Endodermal cell (in vitro differentiated cells): ENCODE measurements at regions not wholly inside any gene's neighbourhood (a gene's known extent, or its start where the extent isn't known, plus 50 kb on each side); places are given as distances from the start of the nearest gene placed in this dataset.

ENCODE experiments used
- DNase-seq: peaks from one replicate; pipeline ENCODE4 v3.0.0-alpha.2; 2017
- H3K27ac ChIP-seq: 2 replicates; pipeline ENCODE4 v1.5.1; 2013; ENCODE audit warnings: mild to moderate bottlenecking, low read depth, low read length, moderate library complexity
- H3K27me3 ChIP-seq: 2 replicates; pipeline ENCODE4 v1.6.1; 2013; ENCODE audit warnings: mild to moderate bottlenecking, low read length, moderate library complexity; ENCODE audit not compliant: insufficient read depth, control insufficient read depth, poor library complexity, severe bottlenecking
- H3K36me3 ChIP-seq: 2 replicates; pipeline ENCODE4 v1.7.0; 2013; ENCODE audit warnings: mild to moderate bottlenecking, low read length, moderate library complexity; ENCODE audit not compliant: control insufficient read depth, insufficient read depth
- H3K4me1 ChIP-seq: one replicate; pipeline ENCODE4 v1.7.0; 2013; ENCODE audit warnings: low read length; ENCODE audit not compliant: control insufficient read depth, insufficient read depth
- H3K4me3 ChIP-seq: 2 replicates; pipeline ENCODE4 v1.5.1; 2013; ENCODE audit warnings: mild to moderate bottlenecking, low read length, moderate library complexity
- H3K9ac ChIP-seq: 2 replicates; pipeline ENCODE4 v1.6.1; 2013; ENCODE audit warnings: mild to moderate bottlenecking, low read length, moderate library complexity; ENCODE audit not compliant: poor library complexity, severe bottlenecking; ENCODE audit errors: extremely low read depth
- H3K9me3 ChIP-seq: 2 replicates; pipeline ENCODE4 v1.6.1; 2013; ENCODE audit warnings: mild to moderate bottlenecking, low read length, moderate library complexity; ENCODE audit not compliant: control insufficient read depth
- H3K27ac Mint-ChIP-seq: 2 replicates; pipeline ENCODE4 v1.8.0; 2020; ENCODE audit warnings: mixed read lengths
- H3K27me3 Mint-ChIP-seq: 2 replicates; pipeline ENCODE4 v1.8.0; 2021; ENCODE audit warnings: mild to moderate bottlenecking, mixed read lengths; ENCODE audit not compliant: insufficient read depth
- H3K36me3 Mint-ChIP-seq: 2 replicates; pipeline ENCODE4 v1.8.0; 2020; ENCODE audit warnings: low read depth, mixed read lengths
- H3K4me1 Mint-ChIP-seq: 2 replicates; pipeline ENCODE4 v1.8.0; 2020; ENCODE audit warnings: mixed read lengths
- H3K4me3 Mint-ChIP-seq: 2 replicates; pipeline ENCODE4 v1.8.0; 2020; ENCODE audit warnings: mild to moderate bottlenecking, moderate library complexity, mixed read lengths
- H3K9me3 Mint-ChIP-seq: 2 replicates; pipeline ENCODE4 v1.8.0; 2020; ENCODE audit warnings: mild to moderate bottlenecking, mixed read lengths
- WGBS, 2 experiments: methylation state at CpG; one replicate each; pipeline versions ENCODE4 v1.1.5 to v1.1.7; 2013; ENCODE audit warnings: missing lambda C conversion rate in 2 of 2, mixed read lengths in 1 of 2; ENCODE audit not compliant: insufficient coverage in 1 of 2, insufficient read length in 1 of 2; 5-methylcytosine and 5-hydroxymethylcytosine counted together
- TF ChIP-seq, protein P1 (sequence below): fragments of 200-600 bp; sonication (generic); conservative IDR thresholded peaks from 2 replicates; pipeline ENCODE4 v1.5.0; 2021; ENCODE audit warnings: antibody characterized with exemption, mild to moderate bottlenecking

DNA sequence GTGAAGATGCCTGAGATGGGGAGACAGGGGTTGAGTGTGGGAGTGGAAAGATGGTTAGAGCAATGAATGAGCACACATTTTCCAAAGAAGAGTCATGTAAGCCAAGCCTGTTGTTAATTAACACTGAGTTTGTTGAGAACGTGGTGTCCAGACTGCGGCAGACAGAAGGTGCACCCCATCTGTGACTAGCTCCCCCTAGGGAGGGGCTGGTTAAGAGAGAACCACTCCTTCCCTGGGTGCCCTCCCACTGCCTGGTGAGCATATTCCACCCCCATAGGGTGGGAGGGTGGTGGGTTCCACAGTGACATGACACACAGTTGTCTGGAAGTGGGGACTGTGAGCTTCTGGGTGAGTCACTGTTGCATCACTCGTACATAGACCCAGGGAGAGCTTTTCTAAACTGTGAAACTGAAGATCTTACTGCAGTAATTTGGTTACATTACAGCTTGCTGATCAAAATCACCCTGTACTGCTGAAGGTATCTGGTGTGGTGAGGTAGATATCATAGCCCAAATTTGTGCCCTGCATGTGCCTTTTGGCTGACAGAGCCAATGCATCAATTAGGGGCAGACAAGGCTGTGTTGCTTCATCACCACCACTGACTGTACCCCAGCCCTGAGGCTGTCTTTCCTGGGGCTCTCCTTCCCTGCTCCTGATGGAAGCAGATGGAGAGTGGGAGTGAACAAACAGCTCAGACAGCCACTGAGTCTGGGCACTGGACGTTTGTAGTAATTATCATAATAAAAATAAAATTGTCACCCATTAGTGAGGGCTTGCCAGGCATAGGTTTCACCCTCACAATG is 150.9 kb downstream of the EMP1 start:
- no peak overlapping the region for H3K9ac ChIP-seq
- H3K27ac Mint-ChIP-seq = no peak overlapping the region
- peaks cover 25% of the 10 kb centered on the region for H3K27me3 Mint-ChIP-seq
- H3K27ac ChIP-seq = no peak overlapping the region
- peaks cover 15% of the 10 kb centered on the region for H3K27me3 ChIP-seq
- no peak overlapping the region for H3K4me3 Mint-ChIP-seq
- WGBS, 2 experiments = 84% methylated on average over 3 of the region's 4 CpGs; no CpG with 5 or more reads in 1 of the 2 experiments
- H3K36me3 Mint-ChIP-seq = no peaks in the 10 kb centered on the region
- peaks cover 21% of the 10 kb centered on the region for H3K4me1 Mint-ChIP-seq
- H3K4me1 ChIP-seq = peaks cover 12% of the 10 kb centered on the region
- H3K9me3 Mint-ChIP-seq = no peaks in the 10 kb centered on the region
- H3K36me3 ChIP-seq = no peaks in the 10 kb centered on the region
- TF ChIP-seq, protein P1, sequence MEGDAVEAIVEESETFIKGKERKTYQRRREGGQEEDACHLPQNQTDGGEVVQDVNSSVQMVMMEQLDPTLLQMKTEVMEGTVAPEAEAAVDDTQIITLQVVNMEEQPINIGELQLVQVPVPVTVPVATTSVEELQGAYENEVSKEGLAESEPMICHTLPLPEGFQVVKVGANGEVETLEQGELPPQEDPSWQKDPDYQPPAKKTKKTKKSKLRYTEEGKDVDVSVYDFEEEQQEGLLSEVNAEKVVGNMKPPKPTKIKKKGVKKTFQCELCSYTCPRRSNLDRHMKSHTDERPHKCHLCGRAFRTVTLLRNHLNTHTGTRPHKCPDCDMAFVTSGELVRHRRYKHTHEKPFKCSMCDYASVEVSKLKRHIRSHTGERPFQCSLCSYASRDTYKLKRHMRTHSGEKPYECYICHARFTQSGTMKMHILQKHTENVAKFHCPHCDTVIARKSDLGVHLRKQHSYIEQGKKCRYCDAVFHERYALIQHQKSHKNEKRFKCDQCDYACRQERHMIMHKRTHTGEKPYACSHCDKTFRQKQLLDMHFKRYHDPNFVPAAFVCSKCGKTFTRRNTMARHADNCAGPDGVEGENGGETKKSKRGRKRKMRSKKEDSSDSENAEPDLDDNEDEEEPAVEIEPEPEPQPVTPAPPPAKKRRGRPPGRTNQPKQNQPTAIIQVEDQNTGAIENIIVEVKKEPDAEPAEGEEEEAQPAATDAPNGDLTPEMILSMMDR = peak; percentile 22
- no peaks in the 10 kb centered on the region for H3K9me3 ChIP-seq
- H3K4me3 ChIP-seq = no peak overlapping the region
- DNase-seq = no peak

DNA sequence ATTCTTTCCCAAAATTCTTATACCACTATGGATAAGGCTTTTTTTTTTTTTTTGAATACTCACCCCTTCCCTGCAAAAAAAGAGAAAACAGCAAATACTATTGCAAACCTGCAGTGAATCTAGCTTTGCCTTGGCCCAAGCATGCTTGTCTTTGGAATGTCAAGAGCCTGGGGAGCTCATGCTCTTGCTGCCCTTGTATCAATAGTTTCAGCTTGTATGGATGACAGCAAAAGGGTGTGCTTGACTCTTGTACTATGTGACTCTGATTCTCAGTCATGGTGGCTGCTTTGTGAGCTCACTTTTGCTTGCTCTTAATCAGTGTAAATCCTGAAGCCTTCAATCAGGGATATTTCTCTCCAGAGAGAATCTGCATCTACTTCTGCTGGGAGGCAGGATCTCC is 149.2 kb downstream of the EMP1 start:
- H3K27ac Mint-ChIP-seq = no peak overlapping the region
- no peaks in the 10 kb centered on the region for H3K9me3 Mint-ChIP-seq
- TF ChIP-seq, protein P1 = no peak
- H3K27me3 Mint-ChIP-seq = peaks cover 24% of the 10 kb centered on the region
- H3K4me1 Mint-ChIP-seq = peaks cover 16% of the 10 kb centered on the region
- peaks cover 15% of the 10 kb centered on the region for H3K27me3 ChIP-seq
- no peaks in the 10 kb centered on the region for H3K9me3 ChIP-seq
- no peaks in the 10 kb centered on the region for H3K36me3 Mint-ChIP-seq
- no peak for DNase-seq
- H3K4me3 ChIP-seq = no peak overlapping the region
- H3K36me3 ChIP-seq = no peaks in the 10 kb centered on the region
- no peak overlapping the region for H3K27ac ChIP-seq
- no peak overlapping the region for H3K9ac ChIP-seq
- H3K4me3 Mint-ChIP-seq = no peak overlapping the region
- H3K4me1 ChIP-seq = peaks cover 12% of the 10 kb centered on the region

DNA sequence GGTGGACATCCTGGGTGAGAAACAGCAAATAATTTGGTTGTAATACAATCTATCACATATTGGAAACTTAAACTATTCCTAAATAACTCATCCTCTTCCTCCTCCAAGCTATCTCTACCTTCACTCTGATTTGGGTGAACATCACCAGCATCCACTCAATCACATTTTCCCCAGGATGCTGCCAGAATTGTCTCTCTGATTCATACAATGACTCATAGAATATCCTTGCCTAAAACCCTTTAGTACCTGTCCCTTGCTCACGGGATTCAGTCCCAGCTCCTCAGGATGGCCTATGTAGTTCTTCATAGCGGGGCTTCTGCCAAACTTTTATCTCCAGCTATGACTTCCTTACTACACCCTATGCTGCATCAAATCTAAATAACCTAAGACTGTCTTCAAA is 146.8 kb downstream of the EMP1 start:
- Histone ChIP-seq H3K36me3 (no peaks in the 10 kb centered on the region), H3K4me1 (peaks cover 7% of the 10 kb centered on the region), H3K27me3 (peaks cover 15% of the 10 kb centered on the region), H3K4me3 (no peak overlapping the region), H3K9ac (no peak overlapping the region), H3K27ac (no peak overlapping the region), H3K9me3 (no peaks in the 10 kb centered on the region)
- H3K4me1 Mint-ChIP-seq = peaks cover 4% of the 10 kb centered on the region
- H3K27me3 Mint-ChIP-seq = peaks cover 12% of the 10 kb centered on the region
- TF ChIP-seq, protein P1 = no peak
- DNase-seq = no peak
- 86 to 100% methylated on average over 2 of the region's 2 CpGs for WGBS, 2 experiments
- no peak overlapping the region for H3K27ac Mint-ChIP-seq
- H3K9me3 Mint-ChIP-seq = no peaks in the 10 kb centered on the region
- H3K36me3 Mint-ChIP-seq = no peaks in the 10 kb centered on the region
- no peak overlapping the region for H3K4me3 Mint-ChIP-seq
